WTC11 (cell line): ENCODE measurements at regions not wholly inside any gene's neighbourhood (a gene's known extent, or its start where the extent isn't known, plus 50 kb on each side); places are given as distances from the start of the nearest gene placed in this dataset. TPM values are rescaled to one million over a fixed set of nuclear protein-coding genes. Genes with fewer than 3 reads are reported as not detected.
A peak's percentile ranks its signal among the peaks of the same experiment; 100 is the strongest.

Experiments used
- ATAC-seq: fragments of 200-7000 bp; cut with Tn5 transposase; 2 replicates; pipeline ENCODE4 v1.10.0; 2021; ENCODE audit warnings: mild to moderate bottlenecking, moderate library complexity
- CTCF ChIA-PET: fragments of 300-600 bp; sonication (Branson Sonifier 250); formaldehyde crosslinking; loops from one replicate; lab custom pipeline; 2021; ENCODE audit warnings: antibody characterized with exemption; lab: Charles Lee
- POLR2A ChIA-PET: fragments of 350-600 bp; sonication (Branson Sonifier 250); formaldehyde crosslinking; loops from one replicate; lab custom pipeline; 2021; ENCODE audit warnings: antibody characterized with exemption; lab: Charles Lee
- DNase-seq: peaks from one replicate; pipeline ENCODE4 v3.0.0; 2021; ENCODE audit warnings: low spot score
- H3K27ac Mint-ChIP-seq: 2 replicates; pipeline ENCODE4 v1.8.0; 2021; ENCODE audit warnings: mixed read lengths
- H3K27me3 Mint-ChIP-seq: 2 replicates; pipeline ENCODE4 v1.8.0; 2021; ENCODE audit warnings: low read depth, mild to moderate bottlenecking, moderate library complexity, mixed read lengths
- H3K36me3 Mint-ChIP-seq: 2 replicates; pipeline ENCODE4 v1.8.0; 2021; ENCODE audit warnings: mixed read lengths
- H3K4me1 Mint-ChIP-seq: 2 replicates; pipeline ENCODE4 v1.8.0; 2022; ENCODE audit warnings: mixed read lengths
- H3K4me3 Mint-ChIP-seq: 2 replicates; pipeline ENCODE4 v1.8.0; 2021; ENCODE audit warnings: mild to moderate bottlenecking, moderate library complexity, mixed read lengths
- H3K9me3 Mint-ChIP-seq: 2 replicates; pipeline ENCODE4 v1.8.0; 2021; ENCODE audit warnings: mixed read lengths
- CBFB ChIP-seq: sonication (generic); formaldehyde crosslinking; IDR thresholded peaks from 2 replicates; pipeline ENCODE4 v1.8.1; 2022; ENCODE audit warnings: mild to moderate bottlenecking, low read depth, missing genetic modification reagents
- CREB1 ChIP-seq: sonication (generic); formaldehyde crosslinking; IDR thresholded peaks from 2 replicates; pipeline ENCODE4 v1.8.0; 2023; ENCODE audit warnings: mild to moderate bottlenecking, missing genetic modification reagents
- CREM ChIP-seq: sonication (generic); formaldehyde crosslinking; IDR thresholded peaks from 2 replicates; pipeline ENCODE4 v1.8.1; 2022; ENCODE audit warnings: mild to moderate bottlenecking, missing genetic modification reagents, moderate library complexity
- ETV6 ChIP-seq: sonication (generic); formaldehyde crosslinking; IDR thresholded peaks from 2 replicates; pipeline ENCODE4 v1.8.1; 2022; ENCODE audit warnings: mild to moderate bottlenecking, missing genetic modification reagents
- FOXP1 ChIP-seq: sonication (generic); formaldehyde crosslinking; IDR thresholded peaks from 2 replicates; pipeline ENCODE4 v1.8.0; 2022; ENCODE audit warnings: missing genetic modification reagents, mild to moderate bottlenecking, moderate library complexity, borderline replicate concordance
- IRF2 ChIP-seq: sonication (generic); formaldehyde crosslinking; IDR thresholded peaks from 2 replicates; pipeline ENCODE4 v1.8.0; 2022; ENCODE audit warnings: low read depth, missing genetic modification reagents, borderline replicate concordance
- NFE2L1 ChIP-seq: sonication (generic); formaldehyde crosslinking; IDR thresholded peaks from 2 replicates; pipeline ENCODE4 v1.8.1; 2023; ENCODE audit warnings: missing genetic modification reagents
- NFYB ChIP-seq: sonication (generic); formaldehyde crosslinking; conservative IDR thresholded peaks from 2 replicates; pipeline ENCODE4 v1.8.0; 2022; ENCODE audit warnings: low read depth, missing genetic modification reagents
- NR2C2 ChIP-seq: sonication (generic); formaldehyde crosslinking; IDR thresholded peaks from 2 replicates; pipeline ENCODE4 v1.8.0; 2022; ENCODE audit warnings: mild to moderate bottlenecking, missing genetic modification reagents
- OVOL2 ChIP-seq: fragments of 250-450 bp; sonication (Bioruptor Pico); IDR thresholded peaks from 2 replicates; pipeline ENCODE4 v1.9.0; 2021; ENCODE audit warnings: mild to moderate bottlenecking, borderline replicate concordance
- RELA ChIP-seq: sonication (generic); formaldehyde crosslinking; IDR thresholded peaks from 2 replicates; pipeline ENCODE4 v1.8.1; 2022; ENCODE audit warnings: missing genetic modification reagents, mild to moderate bottlenecking, borderline replicate concordance
- RORB ChIP-seq: fragments of 250-450 bp; sonication (Bioruptor Pico); IDR thresholded peaks from 2 replicates; pipeline ENCODE4 v1.9.0; 2021; ENCODE audit warnings: mild to moderate bottlenecking
- SMAD4 ChIP-seq: sonication (generic); formaldehyde crosslinking; IDR thresholded peaks from 2 replicates; pipeline ENCODE4 v1.8.0; 2022; ENCODE audit warnings: mild to moderate bottlenecking, missing genetic modification reagents
- TEAD1 ChIP-seq: sonication (generic); formaldehyde crosslinking; IDR thresholded peaks from 2 replicates; pipeline ENCODE4 v1.8.0; 2022; ENCODE audit warnings: mild to moderate bottlenecking, missing genetic modification reagents
- ZBTB21 ChIP-seq: sonication (generic); formaldehyde crosslinking; IDR thresholded peaks from 2 replicates; pipeline ENCODE4 v1.8.1; 2023; ENCODE audit warnings: mild to moderate bottlenecking, missing genetic modification reagents, borderline replicate concordance
- ZNF138 ChIP-seq: sonication (generic); formaldehyde crosslinking; conservative IDR thresholded peaks from 2 replicates; pipeline ENCODE4 v1.8.1; 2022; ENCODE audit warnings: mild to moderate bottlenecking, moderate library complexity, missing genetic modification reagents
- ZNF263 ChIP-seq: sonication (generic); formaldehyde crosslinking; IDR thresholded peaks from 2 replicates; pipeline ENCODE4 v1.8.1; 2022; ENCODE audit warnings: low read depth, mild to moderate bottlenecking, moderate library complexity, missing genetic modification reagents
- microRNA-seq: library from miRNA; unstranded; fragments of <30 nt; microRNA quantifications from one replicate; pipeline ENCODE4 v1.2.0, GENCODE V29; 2022; ENCODE audit warnings: borderline number of aligned reads
- TF ChIP-seq, protein P1 (sequence below): fragments of 250-450 bp; sonication (Bioruptor Pico); IDR thresholded peaks from 2 replicates; pipeline ENCODE4 v1.9.0; 2021; ENCODE audit warnings: mild to moderate bottlenecking
- TF ChIP-seq, protein P2 (sequence below): fragments of 250-450 bp; sonication (Bioruptor Pico); IDR thresholded peaks from 2 replicates; pipeline ENCODE4 v1.9.0; 2021; ENCODE audit warnings: moderate library complexity, mild to moderate bottlenecking, inconsistent platforms, borderline replicate concordance
- TF ChIP-seq, protein P3 (sequence below): sonication (generic); formaldehyde crosslinking; conservative IDR thresholded peaks from 2 replicates; pipeline ENCODE4 v1.8.1; 2022; ENCODE audit warnings: mild to moderate bottlenecking, missing genetic modification reagents
- TF ChIP-seq, protein P4 (sequence below): sonication (generic); formaldehyde crosslinking; IDR thresholded peaks from 2 replicates; pipeline ENCODE4 v1.8.1; 2023; ENCODE audit warnings: mild to moderate bottlenecking, missing genetic modification reagents, moderate library complexity

DNA sequence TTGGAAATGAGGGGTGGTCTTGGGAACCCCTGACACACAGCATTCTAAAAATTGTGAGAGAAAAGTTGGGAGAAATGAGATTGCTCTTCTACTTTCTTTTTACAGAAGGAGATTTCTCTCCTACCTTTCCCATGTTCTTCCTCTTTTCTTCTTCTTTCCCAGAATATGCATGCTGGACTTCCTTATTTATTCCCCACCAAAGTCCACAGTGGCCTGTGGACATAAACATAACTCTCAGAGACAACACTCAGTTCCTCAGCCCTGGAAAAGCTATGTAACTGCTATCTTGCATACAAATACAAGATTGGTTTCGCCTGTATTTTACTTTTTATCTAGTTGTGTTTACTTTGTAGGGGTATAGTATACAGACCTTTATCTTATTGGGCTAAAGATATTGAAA is 54.6 kb upstream of the C1GALT1 start:
- peaks cover 4% of the 10 kb centered on the region for H3K9me3 Mint-ChIP-seq
- POLR2A ChIA-PET = no interaction called here
- no peaks in the 10 kb centered on the region for H3K27me3 Mint-ChIP-seq
- CTCF ChIA-PET = no interaction called here
- DNase-seq (no peak), ATAC-seq (no peak)
- H3K36me3 Mint-ChIP-seq = no peaks in the 10 kb centered on the region
- peaks cover 9% of the 10 kb centered on the region for H3K4me1 Mint-ChIP-seq
- TF ChIP-seq NFE2L1 (CRISPR knock-in tag) = no peak
- TF ChIP-seq, all 79 proteins: peak for 0
- H3K4me3 Mint-ChIP-seq = no peak overlapping the region
- H3K27ac Mint-ChIP-seq = no peak overlapping the region

DNA sequence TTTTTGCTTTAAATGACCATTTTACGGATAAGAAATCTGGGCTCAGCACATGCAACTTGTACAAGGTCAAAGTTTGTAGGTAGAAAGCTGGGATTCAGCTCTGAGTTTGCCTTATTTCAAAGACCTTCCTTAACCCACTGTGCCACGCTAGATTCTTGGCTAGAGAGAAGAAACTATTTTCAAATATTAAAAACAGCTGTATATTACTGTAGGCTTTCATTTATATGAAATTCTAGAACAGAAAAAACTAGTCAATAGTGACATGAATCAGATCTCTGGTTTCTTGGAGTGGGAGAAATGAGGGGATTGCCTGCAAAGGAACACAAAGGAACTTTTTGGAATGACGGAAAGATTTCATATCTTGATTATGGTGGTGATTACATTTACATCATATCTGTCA is 53.0 kb upstream of the C1GALT1 start:
- Mint-ChIP-seq H3K27ac (no peak overlapping the region), H3K36me3 (no peaks in the 10 kb centered on the region), H3K4me1 (peaks cover 9% of the 10 kb centered on the region), H3K4me3 (no peak overlapping the region), H3K9me3 (peaks cover 4% of the 10 kb centered on the region), H3K27me3 (no peaks in the 10 kb centered on the region)
- no peak for DNase-seq
- ChIA-PET POLR2A (no interaction called here), CTCF (no interaction called here)
- no peak for ATAC-seq
- TF ChIP-seq ETV6 (CRISPR knock-in tag) (no peak), CREM (CRISPR knock-in tag) (no peak), OVOL2 (no peak), ZBTB21 (CRISPR knock-in tag) (no peak), IRF2 (CRISPR knock-in tag) (no peak), TEAD1 (CRISPR knock-in tag) (no peak), NFYB (CRISPR knock-in tag) (no peak), RELA (CRISPR knock-in tag) (no peak), ZNF263 (CRISPR knock-in tag) (no peak), FOXP1 (CRISPR knock-in tag) (no peak), RORB (CRISPR knock-in tag) (no peak), CBFB (no peak), ZNF138 (CRISPR knock-in tag) (no peak), NR2C2 (CRISPR knock-in tag) (no peak), CREB1 (CRISPR knock-in tag) (no peak)
- TF ChIP-seq, protein P1, sequence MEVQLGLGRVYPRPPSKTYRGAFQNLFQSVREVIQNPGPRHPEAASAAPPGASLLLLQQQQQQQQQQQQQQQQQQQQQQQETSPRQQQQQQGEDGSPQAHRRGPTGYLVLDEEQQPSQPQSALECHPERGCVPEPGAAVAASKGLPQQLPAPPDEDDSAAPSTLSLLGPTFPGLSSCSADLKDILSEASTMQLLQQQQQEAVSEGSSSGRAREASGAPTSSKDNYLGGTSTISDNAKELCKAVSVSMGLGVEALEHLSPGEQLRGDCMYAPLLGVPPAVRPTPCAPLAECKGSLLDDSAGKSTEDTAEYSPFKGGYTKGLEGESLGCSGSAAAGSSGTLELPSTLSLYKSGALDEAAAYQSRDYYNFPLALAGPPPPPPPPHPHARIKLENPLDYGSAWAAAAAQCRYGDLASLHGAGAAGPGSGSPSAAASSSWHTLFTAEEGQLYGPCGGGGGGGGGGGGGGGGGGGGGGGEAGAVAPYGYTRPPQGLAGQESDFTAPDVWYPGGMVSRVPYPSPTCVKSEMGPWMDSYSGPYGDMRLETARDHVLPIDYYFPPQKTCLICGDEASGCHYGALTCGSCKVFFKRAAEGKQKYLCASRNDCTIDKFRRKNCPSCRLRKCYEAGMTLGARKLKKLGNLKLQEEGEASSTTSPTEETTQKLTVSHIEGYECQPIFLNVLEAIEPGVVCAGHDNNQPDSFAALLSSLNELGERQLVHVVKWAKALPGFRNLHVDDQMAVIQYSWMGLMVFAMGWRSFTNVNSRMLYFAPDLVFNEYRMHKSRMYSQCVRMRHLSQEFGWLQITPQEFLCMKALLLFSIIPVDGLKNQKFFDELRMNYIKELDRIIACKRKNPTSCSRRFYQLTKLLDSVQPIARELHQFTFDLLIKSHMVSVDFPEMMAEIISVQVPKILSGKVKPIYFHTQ (CRISPR knock-in tag) = no peak
- TF ChIP-seq, protein P2, sequence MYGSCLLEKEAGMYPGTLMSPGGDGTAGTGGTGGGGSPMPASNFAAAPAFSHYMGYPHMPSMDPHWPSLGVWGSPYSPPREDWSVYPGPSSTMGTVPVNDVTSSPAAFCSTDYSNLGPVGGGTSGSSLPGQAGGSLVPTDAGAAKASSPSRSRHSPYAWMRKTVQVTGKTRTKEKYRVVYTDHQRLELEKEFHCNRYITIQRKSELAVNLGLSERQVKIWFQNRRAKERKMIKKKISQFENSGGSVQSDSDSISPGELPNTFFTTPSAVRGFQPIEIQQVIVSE (CRISPR knock-in tag) = no peak
- TF ChIP-seq, protein P3, sequence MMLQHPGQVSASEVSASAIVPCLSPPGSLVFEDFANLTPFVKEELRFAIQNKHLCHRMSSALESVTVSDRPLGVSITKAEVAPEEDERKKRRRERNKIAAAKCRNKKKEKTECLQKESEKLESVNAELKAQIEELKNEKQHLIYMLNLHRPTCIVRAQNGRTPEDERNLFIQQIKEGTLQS = no peak

DNA sequence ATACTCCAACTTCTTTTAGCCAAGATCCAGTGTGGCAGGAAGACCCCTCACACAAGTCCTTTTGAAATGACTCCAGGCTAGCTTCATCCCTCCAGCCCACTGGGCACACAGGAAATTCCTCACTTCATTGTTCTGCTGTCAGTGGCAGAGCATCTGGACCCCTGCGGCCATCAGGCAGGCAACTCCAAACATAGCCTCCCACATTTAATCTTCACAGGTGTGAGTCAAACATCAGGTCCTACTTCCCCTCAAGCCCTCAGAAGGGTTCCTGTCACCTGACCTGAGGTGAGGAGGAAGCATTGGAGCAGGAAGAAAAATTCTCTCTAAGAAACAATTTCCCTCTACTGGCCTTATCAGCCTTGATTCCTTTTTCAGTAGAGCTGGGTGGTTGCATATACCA is 51.1 kb upstream of the C1GALT1 start:
- Mint-ChIP-seq H3K27me3 (no peaks in the 10 kb centered on the region), H3K4me1 (peaks cover 15% of the 10 kb centered on the region), H3K4me3 (no peak overlapping the region), H3K9me3 (peaks cover 3% of the 10 kb centered on the region; the same call in 1 of the 2 replicates), H3K36me3 (no peaks in the 10 kb centered on the region), H3K27ac (no peak overlapping the region; the same call in 1 of the 2 replicates)
- peak; percentile 26 for DNase-seq
- CTCF ChIA-PET = interaction anchor here (1.6 kb wide), 1 partner anchor 51 kb away, joined by 4 read pairs; the partner anchor contains the start of gene C1GALT1
- POLR2A ChIA-PET = no interaction called here
- TF ChIP-seq, protein P4, sequence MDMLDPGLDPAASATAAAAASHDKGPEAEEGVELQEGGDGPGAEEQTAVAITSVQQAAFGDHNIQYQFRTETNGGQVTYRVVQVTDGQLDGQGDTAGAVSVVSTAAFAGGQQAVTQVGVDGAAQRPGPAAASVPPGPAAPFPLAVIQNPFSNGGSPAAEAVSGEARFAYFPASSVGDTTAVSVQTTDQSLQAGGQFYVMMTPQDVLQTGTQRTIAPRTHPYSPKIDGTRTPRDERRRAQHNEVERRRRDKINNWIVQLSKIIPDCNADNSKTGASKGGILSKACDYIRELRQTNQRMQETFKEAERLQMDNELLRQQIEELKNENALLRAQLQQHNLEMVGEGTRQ (CRISPR knock-in tag) = peak; percentile 60
- TF ChIP-seq ZNF263 (CRISPR knock-in tag) = no peak
- no peak for TF ChIP-seq SMAD4
- ATAC-seq = peak; percentile 95

Small RNA genes in the stretch of these regions (microRNA-seq; reads per million reads assigned to microRNA genes)
- gene MIR3683 = not detected
